Esophagus muscularis mucosa (tissue), 3 donors: ENCODE measurements at regions not wholly inside any gene's neighbourhood (a gene's known extent, or its start where the extent isn't known, plus 50 kb on each side); places are given as distances from the start of the nearest gene placed in this dataset.

Source experiments
- CTCF ChIP-seq, 3 experiments: fragments of 200-600 bp in 2 of 3; fragments of 450-650 bp in 1 of 3; sonication (generic) in 2 of 3; IDR thresholded peaks; one replicate each; pipeline ENCODE4 v1.5.1; 2017 to 2019; ENCODE audit warnings: antibody characterized with exemption in 3 of 3, mild to moderate bottlenecking in 2 of 3, moderate library complexity in 1 of 3
- EP300 ChIP-seq: sonication (generic); formaldehyde crosslinking; IDR thresholded peaks from one replicate; pipeline ENCODE4 v1.6.1; 2017; ENCODE audit warnings: antibody characterized with exemption

GRCh38 chr22:49627217-49628181 is 200.2 kb downstream of the BRD1 start:
- TF ChIP-seq CTCF (IDR thresholded peaks at IDR 0.05) = no peak
- no peak for TF ChIP-seq EP300
